ENCODE measurements at regions not wholly inside any gene's neighbourhood (a gene's known extent, or its start where the extent isn't known, plus 50 kb on each side); places are given as distances from the start of the nearest gene placed in this dataset.

GRCh38 chr3:933326-933725 is 159.5 kb upstream of the CNTN6 start:
- no peak for TF ChIP-seq POLR2AphosphoS5 (IDR thresholded peaks at IDR 0.05; ENCODE audit: low read depth, low read length)
- no peak for TF ChIP-seq SIN3A (IDR thresholded peaks at IDR 0.05; ENCODE audit: borderline replicate concordance, insufficient read depth, low read depth, low read length)
- TF ChIP-seq, protein P1, sequence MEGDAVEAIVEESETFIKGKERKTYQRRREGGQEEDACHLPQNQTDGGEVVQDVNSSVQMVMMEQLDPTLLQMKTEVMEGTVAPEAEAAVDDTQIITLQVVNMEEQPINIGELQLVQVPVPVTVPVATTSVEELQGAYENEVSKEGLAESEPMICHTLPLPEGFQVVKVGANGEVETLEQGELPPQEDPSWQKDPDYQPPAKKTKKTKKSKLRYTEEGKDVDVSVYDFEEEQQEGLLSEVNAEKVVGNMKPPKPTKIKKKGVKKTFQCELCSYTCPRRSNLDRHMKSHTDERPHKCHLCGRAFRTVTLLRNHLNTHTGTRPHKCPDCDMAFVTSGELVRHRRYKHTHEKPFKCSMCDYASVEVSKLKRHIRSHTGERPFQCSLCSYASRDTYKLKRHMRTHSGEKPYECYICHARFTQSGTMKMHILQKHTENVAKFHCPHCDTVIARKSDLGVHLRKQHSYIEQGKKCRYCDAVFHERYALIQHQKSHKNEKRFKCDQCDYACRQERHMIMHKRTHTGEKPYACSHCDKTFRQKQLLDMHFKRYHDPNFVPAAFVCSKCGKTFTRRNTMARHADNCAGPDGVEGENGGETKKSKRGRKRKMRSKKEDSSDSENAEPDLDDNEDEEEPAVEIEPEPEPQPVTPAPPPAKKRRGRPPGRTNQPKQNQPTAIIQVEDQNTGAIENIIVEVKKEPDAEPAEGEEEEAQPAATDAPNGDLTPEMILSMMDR (IDR thresholded peaks at IDR 0.05) = no peak
